NCI-H748 (cell line): ENCODE measurements at regions not wholly inside any gene's neighbourhood (a gene's known extent, or its start where the extent isn't known, plus 50 kb on each side); places are given as distances from the start of the nearest gene placed in this dataset.
"Not testable (repeated sequence)": the region's sequence is repeated elsewhere in the genome, so short reads cannot be mapped to it uniquely, and the experiment has no call there.

Source experiments
- DNase-seq: peaks from one replicate; lab custom pipeline; 2025; ENCODE audit not compliant: unreplicated experiment; lab: John Stamatoyannopoulos, UW

GRCh38 chr4:10853196-10853595, 168.6 kb upstream of the CLNK start:
- DNase-seq = no peak

- DNase-seq = no peak
Measured at GRCh38 chr4:10841697-10842096, 157.1 kb upstream of the CLNK start.

GRCh38 chr4:10837151-10837550, 152.6 kb upstream of the CLNK start:
- DNase-seq = peak; percentile 35

- DNase-seq = peak; percentile 82
Measured at GRCh38 chr4:10832806-10833628, 148.4 kb upstream of the CLNK start.

- no peak for DNase-seq
Measured at GRCh38 chr4:10831727-10832408, 147.3 kb upstream of the CLNK start.

- DNase-seq = not testable (repeated sequence)
Measured at GRCh38 chr4:10828918-10829538, 144.5 kb upstream of the CLNK start.

GRCh38 chr4:10821826-10822225, 137.3 kb upstream of the CLNK start:
- DNase-seq = no peak

- DNase-seq = no peak
Measured at GRCh38 chr4:10816571-10816970, 132.0 kb upstream of the CLNK start.

GRCh38 chr4:10811991-10812390, 127.4 kb upstream of the CLNK start:
- no peak for DNase-seq

GRCh38 chr4:10810411-10810810, 125.8 kb upstream of the CLNK start:
- peak; percentile 7 for DNase-seq

GRCh38 chr4:10809905-10810304, 125.3 kb upstream of the CLNK start:
- DNase-seq = no peak

- no peak for DNase-seq
Measured at GRCh38 chr4:10808591-10808990, 124.0 kb upstream of the CLNK start.

GRCh38 chr4:10806953-10807645, 122.5 kb upstream of the CLNK start:
- DNase-seq = peak; percentile 28

GRCh38 chr4:10803713-10804343, 119.3 kb upstream of the CLNK start:
- no peak for DNase-seq

GRCh38 chr4:10787365-10787764, 102.8 kb upstream of the CLNK start:
- DNase-seq = no peak

- no peak for DNase-seq
Measured at GRCh38 chr4:10784621-10785020, 100.1 kb upstream of the CLNK start.

GRCh38 chr4:10783351-10783750, 98.8 kb upstream of the CLNK start:
- DNase-seq = no peak

GRCh38 chr4:10781805-10782204, 97.2 kb upstream of the CLNK start:
- no peak for DNase-seq

- DNase-seq = not testable (repeated sequence)
Measured at GRCh38 chr4:10780803-10781202, 96.2 kb upstream of the CLNK start.

- DNase-seq = not testable (repeated sequence)
Measured at GRCh38 chr4:10775132-10775531, 90.6 kb upstream of the CLNK start.

GRCh38 chr4:10773656-10774055, 89.1 kb upstream of the CLNK start:
- no peak for DNase-seq
